ENCODE measurements at regions not wholly inside any gene's neighbourhood (a gene's known extent, or its start where the extent isn't known, plus 50 kb on each side); places are given as distances from the start of the nearest gene placed in this dataset.

DNA sequence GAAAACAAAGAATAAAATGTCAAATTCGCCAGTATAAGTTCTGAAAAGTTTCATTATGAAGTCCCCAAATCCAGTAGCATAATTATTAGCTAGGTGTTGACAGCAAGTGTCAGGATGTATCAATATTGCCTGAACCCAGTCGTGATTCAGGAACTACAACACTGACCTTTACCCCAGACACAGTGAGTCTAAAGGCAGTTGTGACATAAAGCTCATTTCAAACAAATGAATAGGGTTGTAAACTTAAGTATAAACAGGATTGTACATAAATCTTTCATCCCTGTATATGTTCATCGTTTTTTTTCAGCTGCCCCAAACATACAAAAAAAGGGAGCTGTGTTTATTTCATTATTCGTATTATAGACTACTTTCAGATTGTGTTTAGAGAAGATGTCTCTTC, 385.7 kb downstream of the PLK2 start:
- Histone ChIP-seq H3K27ac (no peak overlapping the region), H3K9me3 (peaks cover 0 to 2% (median 0%) of the 10 kb centered on the region in 4 donors), H3K36me3 (no peaks in the 10 kb centered on the region), H3K4me3 (no peak overlapping the region), H3K4me1 (peaks cover 0 to 8% (median 5%) of the 10 kb centered on the region in 4 donors), H3K27me3 (no peaks in the 10 kb centered on the region)
- TF ChIP-seq, protein P1, sequence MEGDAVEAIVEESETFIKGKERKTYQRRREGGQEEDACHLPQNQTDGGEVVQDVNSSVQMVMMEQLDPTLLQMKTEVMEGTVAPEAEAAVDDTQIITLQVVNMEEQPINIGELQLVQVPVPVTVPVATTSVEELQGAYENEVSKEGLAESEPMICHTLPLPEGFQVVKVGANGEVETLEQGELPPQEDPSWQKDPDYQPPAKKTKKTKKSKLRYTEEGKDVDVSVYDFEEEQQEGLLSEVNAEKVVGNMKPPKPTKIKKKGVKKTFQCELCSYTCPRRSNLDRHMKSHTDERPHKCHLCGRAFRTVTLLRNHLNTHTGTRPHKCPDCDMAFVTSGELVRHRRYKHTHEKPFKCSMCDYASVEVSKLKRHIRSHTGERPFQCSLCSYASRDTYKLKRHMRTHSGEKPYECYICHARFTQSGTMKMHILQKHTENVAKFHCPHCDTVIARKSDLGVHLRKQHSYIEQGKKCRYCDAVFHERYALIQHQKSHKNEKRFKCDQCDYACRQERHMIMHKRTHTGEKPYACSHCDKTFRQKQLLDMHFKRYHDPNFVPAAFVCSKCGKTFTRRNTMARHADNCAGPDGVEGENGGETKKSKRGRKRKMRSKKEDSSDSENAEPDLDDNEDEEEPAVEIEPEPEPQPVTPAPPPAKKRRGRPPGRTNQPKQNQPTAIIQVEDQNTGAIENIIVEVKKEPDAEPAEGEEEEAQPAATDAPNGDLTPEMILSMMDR (IDR thresholded peaks at IDR 0.05), result no peak
- TF ChIP-seq EP300 (IDR thresholded peaks at IDR 0.05), result no peak
- no peak for TF ChIP-seq POLR2AphosphoS5 (IDR thresholded peaks at IDR 0.05)
- ATAC-seq (ENCODE audit: low FRiP score in 2 of 2) (no peak), DNase-seq (no peak)
- WGBS, 2 donors, result 62% methylated on average over 4 of the region's 4 CpGs

DNA sequence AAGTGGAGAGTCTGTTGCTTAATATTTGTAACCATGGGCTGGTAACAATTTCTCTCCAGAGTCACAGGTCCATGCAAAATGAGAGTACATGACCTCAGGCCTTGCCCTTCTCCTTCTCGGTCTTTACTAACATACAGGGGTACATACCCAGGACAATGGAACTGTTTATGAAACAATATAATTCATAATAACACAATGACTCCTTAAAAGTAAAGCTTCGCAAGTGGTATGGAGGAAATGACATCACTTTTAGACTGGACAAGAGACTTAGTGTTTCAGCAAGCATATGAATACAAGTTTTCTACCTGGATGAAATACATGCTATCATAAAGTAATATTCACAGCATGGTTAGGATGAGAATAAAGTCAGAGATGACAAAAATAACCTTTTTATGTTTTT, 386.6 kb downstream of the PLK2 start:
- ATAC-seq (ENCODE audit: low FRiP score in 2 of 2), result no peak
- TF ChIP-seq, protein P1 (IDR thresholded peaks at IDR 0.05), result no peak
- TF ChIP-seq POLR2AphosphoS5 (IDR thresholded peaks at IDR 0.05) (no peak), POLR2A (IDR thresholded peaks at IDR 0.05) (no peak), EP300 (IDR thresholded peaks at IDR 0.05) (no peak)
- Histone ChIP-seq H3K36me3 (no peaks in the 10 kb centered on the region), H3K4me3 (no peak overlapping the region), H3K27ac (peak overlapping the region in 1 of 4 donors; percentile 6), H3K4me1 (peaks cover 0 to 8% (median 5%) of the 10 kb centered on the region in 4 donors), H3K27me3 (no peaks in the 10 kb centered on the region), H3K9me3 (peaks cover 0 to 6% (median 0%) of the 10 kb centered on the region in 4 donors)
- WGBS, 2 donors, result 70 to 76% methylated on average over 2 of the region's 2 CpGs
- no peak for DNase-seq

DNA sequence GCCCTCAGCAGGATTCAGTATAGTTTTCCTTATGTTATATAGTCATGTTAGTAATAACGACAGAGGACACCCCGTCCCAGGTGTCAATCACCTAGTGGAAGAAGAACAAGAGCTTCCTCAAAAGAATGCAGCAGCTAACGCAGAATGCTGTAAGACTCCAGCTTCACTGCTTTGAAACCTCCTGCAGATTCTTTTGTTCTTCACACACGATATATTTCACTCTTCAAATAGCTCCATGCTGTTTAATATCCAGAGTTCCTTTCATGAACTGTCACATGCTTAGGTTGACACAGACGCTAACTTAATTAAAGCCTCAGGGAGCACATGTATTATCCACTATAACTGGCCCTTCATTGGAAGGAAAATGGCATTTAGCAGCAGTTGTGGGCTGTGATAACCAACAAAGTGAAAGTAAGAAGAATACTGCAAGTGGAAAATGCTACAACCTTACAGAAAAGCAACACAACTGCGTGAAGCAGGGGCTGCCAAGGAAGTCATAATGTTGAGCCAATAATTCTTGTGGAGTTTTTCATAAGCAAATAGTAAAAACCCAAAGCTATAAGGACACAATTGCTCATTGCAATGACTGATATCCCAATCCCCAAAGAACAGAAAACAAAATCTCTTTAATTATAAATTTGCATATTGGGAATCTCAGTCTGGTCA, 387.5 kb downstream of the PLK2 start:
- DNase-seq, result no peak
- H3K4me1 ChIP-seq, result peaks cover 0 to 8% (median 5%) of the 10 kb centered on the region in 4 donors
- no peak overlapping the region for H3K4me3 ChIP-seq
- no peaks in the 10 kb centered on the region for H3K36me3 ChIP-seq
- 62 to 65% methylated on average over 6 of the region's 6 CpGs for WGBS, 2 donors
- no peaks in the 10 kb centered on the region for H3K27me3 ChIP-seq
- peaks cover 0 to 6% (median 0%) of the 10 kb centered on the region in 4 donors for H3K9me3 ChIP-seq
- ATAC-seq (ENCODE audit: low FRiP score in 2 of 2), result no peak
- TF ChIP-seq, protein P1 (IDR thresholded peaks at IDR 0.05), result no peak
- TF ChIP-seq POLR2A (IDR thresholded peaks at IDR 0.05) (no peak), POLR2AphosphoS5 (IDR thresholded peaks at IDR 0.05) (no peak), EP300 (IDR thresholded peaks at IDR 0.05) (no peak)
- H3K27ac ChIP-seq, result peak overlapping the region in 3 of 4 donors; percentile 3 to 7 (median 6)

DNA sequence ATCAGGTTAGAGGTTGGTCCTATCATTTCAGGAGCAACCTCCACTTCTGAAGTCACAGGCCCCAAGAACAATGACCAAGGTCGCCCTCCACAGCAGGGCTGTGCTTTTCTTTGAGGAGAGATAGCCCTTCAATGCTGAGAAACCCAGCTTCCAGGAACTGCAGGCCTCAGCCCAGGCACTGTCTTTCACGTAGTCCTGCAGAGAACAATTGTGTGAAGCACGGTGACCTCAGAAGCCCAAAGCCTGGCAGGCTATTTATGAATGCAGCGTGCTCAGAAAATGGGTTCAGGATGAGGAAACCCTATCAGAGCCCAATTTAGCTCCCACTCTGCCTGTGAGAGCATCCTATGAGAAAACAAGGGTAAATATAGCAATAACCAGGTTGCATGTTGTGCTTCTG, 388.3 kb downstream of the PLK2 start:
- 79 to 91% methylated on average over 4 of the region's 4 CpGs for WGBS, 2 donors
- TF ChIP-seq EP300 (IDR thresholded peaks at IDR 0.05) (peak in 1 of 4 donors; percentile 55), POLR2AphosphoS5 (IDR thresholded peaks at IDR 0.05) (no peak), POLR2A (IDR thresholded peaks at IDR 0.05) (no peak)
- TF ChIP-seq, protein P1 (IDR thresholded peaks at IDR 0.05), result no peak
- no peak for ATAC-seq (ENCODE audit: low FRiP score in 2 of 2)
- H3K9me3 ChIP-seq, result peaks cover 0 to 6% (median 0%) of the 10 kb centered on the region in 4 donors
- DNase-seq, result no peak
- H3K4me3 ChIP-seq, result no peak overlapping the region
- no peaks in the 10 kb centered on the region for H3K36me3 ChIP-seq
- H3K4me1 ChIP-seq, result peaks cover 0 to 8% (median 5%) of the 10 kb centered on the region in 4 donors
- peak overlapping the region in 3 of 4 donors; percentile 1 to 7 (median 3) for H3K27ac ChIP-seq
- H3K27me3 ChIP-seq, result no peaks in the 10 kb centered on the region

DNA sequence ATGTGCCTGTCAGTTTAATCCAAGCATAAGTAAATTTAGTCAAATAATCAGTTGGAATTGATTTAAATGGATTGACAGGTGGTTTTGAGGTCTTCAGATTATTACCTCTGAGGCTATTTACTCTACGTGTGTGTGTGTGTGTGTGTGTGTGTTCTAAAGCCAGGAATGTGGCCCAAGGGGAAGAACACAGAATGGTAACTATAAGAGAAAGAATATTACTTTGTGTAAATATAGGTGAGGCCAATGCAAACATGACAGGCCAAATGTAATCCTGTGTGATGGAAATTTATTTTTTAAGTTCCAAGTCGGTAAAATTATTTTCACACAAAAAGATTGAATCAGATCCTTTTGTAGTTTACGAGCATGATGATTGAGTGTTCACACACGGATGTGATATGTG, 390.0 kb downstream of the PLK2 start:
- WGBS, 2 donors, result 65 to 69% methylated on average over 4 of the region's 4 CpGs
- TF ChIP-seq POLR2AphosphoS5 (IDR thresholded peaks at IDR 0.05) (no peak), POLR2A (IDR thresholded peaks at IDR 0.05) (no peak), EP300 (IDR thresholded peaks at IDR 0.05) (no peak)
- TF ChIP-seq, protein P1 (IDR thresholded peaks at IDR 0.05), result no peak
- no peaks in the 10 kb centered on the region for H3K36me3 ChIP-seq
- H3K4me3 ChIP-seq, result no peak overlapping the region
- no peaks in the 10 kb centered on the region for H3K27me3 ChIP-seq
- H3K4me1 ChIP-seq, result peaks cover 0 to 8% (median 5%) of the 10 kb centered on the region in 4 donors
- H3K27ac ChIP-seq, result no peak overlapping the region
- no peak for DNase-seq
- ATAC-seq (ENCODE audit: low FRiP score in 2 of 2), result peak in 1 of 2 donors; percentile 49
- H3K9me3 ChIP-seq, result peaks cover 0 to 6% (median 0%) of the 10 kb centered on the region in 4 donors
